Smooth muscle cell (in vitro differentiated cells): ENCODE measurements at regions not wholly inside any gene's neighbourhood (a gene's known extent, or its start where the extent isn't known, plus 50 kb on each side); places are given as distances from the start of the nearest gene placed in this dataset.

Experiments
- DNase-seq: peaks from one replicate; lab custom pipeline; 2025; ENCODE audit not compliant: unreplicated experiment; lab: John Stamatoyannopoulos, UW
- H2AFZ ChIP-seq: fragments of 200-600 bp; sonication (generic); 2 replicates; pipeline ENCODE4 v1.6.0; 2016; ENCODE audit warnings: antibody characterized with exemption, low read depth, mild to moderate bottlenecking
- H3F3A ChIP-seq: fragments of 200-600 bp; sonication (generic); 2 replicates; pipeline ENCODE4 v1.6.0; 2017; ENCODE audit warnings: antibody characterized with exemption, low read depth
- H3K27ac ChIP-seq: fragments of 200-600 bp; sonication (generic); 2 replicates; pipeline ENCODE4 v1.5.1; 2016; ENCODE audit warnings: low read depth, mild to moderate bottlenecking
- H3K27me3 ChIP-seq: fragments of 200-600 bp; sonication (generic); 2 replicates; pipeline ENCODE4 v1.6.1; 2016; ENCODE audit warnings: low read depth, mild to moderate bottlenecking
- H3K36me3 ChIP-seq: fragments of 200-600 bp; sonication (generic); 2 replicates; pipeline ENCODE4 v1.5.1; 2016; ENCODE audit warnings: low read depth
- H3K4me1 ChIP-seq: fragments of 200-600 bp; sonication (generic); 2 replicates; pipeline ENCODE4 v1.5.1; 2016; ENCODE audit warnings: low read depth
- H3K4me2 ChIP-seq: fragments of 200-600 bp; sonication (generic); 2 replicates; pipeline ENCODE4 v1.6.0; 2016; ENCODE audit warnings: mild to moderate bottlenecking
- H3K4me3 ChIP-seq: fragments of 200-600 bp; sonication (generic); 2 replicates; pipeline ENCODE4 v1.5.1; 2016; ENCODE audit warnings: mild to moderate bottlenecking
- H3K79me2 ChIP-seq: fragments of 200-600 bp; sonication (generic); 2 replicates; pipeline ENCODE4 v1.6.0; 2016; ENCODE audit warnings: low read depth, mild to moderate bottlenecking
- H3K9ac ChIP-seq: fragments of 200-600 bp; sonication (generic); 2 replicates; pipeline ENCODE4 v1.6.0; 2016; ENCODE audit warnings: low read depth
- H3K9me3 ChIP-seq: fragments of 200-600 bp; sonication (generic); replicated peaks from 2 replicates; pipeline ENCODE4 v1.5.1; 2016; ENCODE audit warnings: low read depth
- H4K20me1 ChIP-seq: fragments of 200-600 bp; sonication (generic); 2 replicates; pipeline ENCODE4 v1.6.0; 2016; ENCODE audit warnings: low read depth
- CTCF ChIP-seq: fragments of 200-600 bp; sonication (generic); IDR thresholded peaks from 2 replicates; pipeline ENCODE4 v1.5.1; 2017; ENCODE audit warnings: borderline replicate concordance, mild to moderate bottlenecking, antibody characterized with exemption; ENCODE audit not compliant: insufficient read depth, poor library complexity, severe bottlenecking
- WGBS: methylation state at CpG from one replicate; pipeline ENCODE4 v1.1.7; 2016; ENCODE audit warnings: low lambda C conversion rate; 5-methylcytosine and 5-hydroxymethylcytosine counted together

DNA sequence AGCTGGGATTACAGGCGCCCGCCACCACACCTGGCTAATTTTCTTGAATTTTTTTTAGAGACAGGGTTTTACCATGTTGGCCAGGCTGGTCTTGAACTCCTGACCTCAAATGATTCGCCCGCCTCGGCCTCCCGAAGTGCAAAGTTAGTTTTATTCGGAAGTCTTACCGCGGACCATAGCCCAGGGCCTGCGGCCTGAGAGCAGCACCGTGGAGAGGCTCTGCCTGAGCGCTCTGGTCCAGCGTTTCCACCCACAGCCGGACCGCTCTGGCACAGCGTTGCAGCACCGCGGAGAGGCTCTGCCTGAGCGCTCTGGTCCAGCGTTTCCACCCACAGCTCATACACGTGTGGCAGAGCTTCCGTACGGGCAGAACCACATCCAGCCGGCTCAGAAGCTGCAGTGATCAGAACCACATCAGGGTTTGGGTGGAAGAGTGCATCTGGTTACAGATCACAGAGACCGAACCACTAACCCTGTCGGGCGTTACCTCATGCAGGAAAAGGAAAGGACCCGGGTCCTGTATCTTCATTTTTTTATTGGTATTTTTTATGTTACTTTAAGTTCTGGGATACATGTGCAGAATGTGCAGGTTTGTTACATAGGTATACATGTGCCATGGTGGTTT is 102.4 kb upstream of the SOX1 start:
- Histone ChIP-seq H3K79me2 (no peaks in the 10 kb centered on the region), H3K27me3 (peaks cover 21% of the 10 kb centered on the region), H2AFZ (no peak overlapping the region), H3F3A (no peaks in the 10 kb centered on the region), H3K27ac (no peak overlapping the region), H3K4me1 (no peaks in the 10 kb centered on the region), H4K20me1 (no peaks in the 10 kb centered on the region), H3K9ac (no peak overlapping the region), H3K36me3 (no peaks in the 10 kb centered on the region), H3K4me3 (no peak overlapping the region), H3K4me2 (no peak overlapping the region), H3K9me3 (no peaks in the 10 kb centered on the region)
- TF ChIP-seq CTCF = no peak
- no peak for DNase-seq
- 95% methylated on average over 28 of the region's 28 CpGs for WGBS

- no peak overlapping the region for H3K9ac ChIP-seq
- H3K79me2 ChIP-seq = no peaks in the 10 kb centered on the region
- H3K4me3 ChIP-seq = no peak overlapping the region
- H2AFZ ChIP-seq = no peak overlapping the region
- H4K20me1 ChIP-seq = no peaks in the 10 kb centered on the region
- peaks cover 21% of the 10 kb centered on the region for H3K27me3 ChIP-seq
- H3K36me3 ChIP-seq = no peaks in the 10 kb centered on the region
- no peak overlapping the region for H3K4me2 ChIP-seq
- DNase-seq = no peak
- no peaks in the 10 kb centered on the region for H3K9me3 ChIP-seq
- no peak overlapping the region for H3K27ac ChIP-seq
- 89% methylated on average over 24 of the region's 24 CpGs for WGBS
- no peaks in the 10 kb centered on the region for H3K4me1 ChIP-seq
- H3F3A ChIP-seq = no peaks in the 10 kb centered on the region
- TF ChIP-seq CTCF = no peak
These were observed 101.3 kb upstream of the SOX1 start for GRCh38 chr13:111965466-111966214.

GRCh38 chr13:111966933-111967332 is 100.0 kb upstream of the SOX1 start:
- Histone ChIP-seq H3F3A (no peaks in the 10 kb centered on the region), H3K4me1 (no peaks in the 10 kb centered on the region), H3K27ac (no peak overlapping the region), H3K9ac (no peak overlapping the region), H2AFZ (no peak overlapping the region), H3K36me3 (no peaks in the 10 kb centered on the region), H3K9me3 (no peaks in the 10 kb centered on the region), H3K4me2 (no peak overlapping the region), H3K79me2 (no peaks in the 10 kb centered on the region), H3K27me3 (peaks cover 29% of the 10 kb centered on the region), H3K4me3 (no peak overlapping the region), H4K20me1 (no peaks in the 10 kb centered on the region)
- 89% methylated on average over 7 of the region's 7 CpGs for WGBS
- TF ChIP-seq CTCF = no peak
- no peak for DNase-seq
